ENCODE measurements at regions not wholly inside any gene's neighbourhood (a gene's known extent, or its start where the extent isn't known, plus 50 kb on each side); places are given as distances from the start of the nearest gene placed in this dataset.

DNA sequence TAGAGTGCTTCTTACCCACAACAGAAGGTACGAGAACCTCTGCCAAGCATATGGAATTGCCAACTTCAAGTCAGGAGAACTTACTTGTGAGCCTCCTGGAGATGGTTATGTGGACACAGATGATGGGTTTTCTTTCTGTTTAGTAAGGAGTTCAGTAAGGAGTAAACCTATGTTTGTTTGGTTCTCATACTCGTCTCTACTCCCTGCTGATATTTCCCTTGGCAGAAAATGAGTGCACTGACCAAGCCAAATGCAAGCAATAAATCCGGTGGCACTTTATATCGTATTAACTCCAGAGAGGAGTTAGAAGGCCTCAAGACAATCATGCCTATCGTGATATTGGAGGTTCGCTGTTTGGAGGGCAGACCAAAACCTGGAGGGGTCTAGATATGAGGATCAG, 83.2 kb upstream of the CYP1B1 start:
- TF ChIP-seq EP300 (IDR thresholded peaks at IDR 0.05) (no peak), POLR2AphosphoS5 (IDR thresholded peaks at IDR 0.05) (no peak)
- TF ChIP-seq, protein P1, sequence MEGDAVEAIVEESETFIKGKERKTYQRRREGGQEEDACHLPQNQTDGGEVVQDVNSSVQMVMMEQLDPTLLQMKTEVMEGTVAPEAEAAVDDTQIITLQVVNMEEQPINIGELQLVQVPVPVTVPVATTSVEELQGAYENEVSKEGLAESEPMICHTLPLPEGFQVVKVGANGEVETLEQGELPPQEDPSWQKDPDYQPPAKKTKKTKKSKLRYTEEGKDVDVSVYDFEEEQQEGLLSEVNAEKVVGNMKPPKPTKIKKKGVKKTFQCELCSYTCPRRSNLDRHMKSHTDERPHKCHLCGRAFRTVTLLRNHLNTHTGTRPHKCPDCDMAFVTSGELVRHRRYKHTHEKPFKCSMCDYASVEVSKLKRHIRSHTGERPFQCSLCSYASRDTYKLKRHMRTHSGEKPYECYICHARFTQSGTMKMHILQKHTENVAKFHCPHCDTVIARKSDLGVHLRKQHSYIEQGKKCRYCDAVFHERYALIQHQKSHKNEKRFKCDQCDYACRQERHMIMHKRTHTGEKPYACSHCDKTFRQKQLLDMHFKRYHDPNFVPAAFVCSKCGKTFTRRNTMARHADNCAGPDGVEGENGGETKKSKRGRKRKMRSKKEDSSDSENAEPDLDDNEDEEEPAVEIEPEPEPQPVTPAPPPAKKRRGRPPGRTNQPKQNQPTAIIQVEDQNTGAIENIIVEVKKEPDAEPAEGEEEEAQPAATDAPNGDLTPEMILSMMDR (IDR thresholded peaks at IDR 0.05) = no peak
